LNCaP clone FGC (cell line): ENCODE measurements at regions not wholly inside any gene's neighbourhood (a gene's known extent, or its start where the extent isn't known, plus 50 kb on each side); places are given as distances from the start of the nearest gene placed in this dataset.
A peak's percentile ranks its signal among the peaks of the same experiment; 100 is the strongest.

ENCODE experiments used
- DNase-seq: peaks from one replicate; pipeline ENCODE4 v3.0.0-alpha.2; 2011; ENCODE audit warnings: low read depth
- H3K4me3 ChIP-seq: 2 replicates; pipeline ENCODE4 v1.5.1; 2011; ENCODE audit warnings: mild to moderate bottlenecking, low read depth, low read length, control low read depth
- CTCF ChIP-seq: IDR thresholded peaks from 2 replicates; pipeline ENCODE4 v1.5.1; 2012; ENCODE audit warnings: mild to moderate bottlenecking; ENCODE audit not compliant: control insufficient read depth, insufficient read depth; ENCODE audit errors: extremely low read depth

DNA sequence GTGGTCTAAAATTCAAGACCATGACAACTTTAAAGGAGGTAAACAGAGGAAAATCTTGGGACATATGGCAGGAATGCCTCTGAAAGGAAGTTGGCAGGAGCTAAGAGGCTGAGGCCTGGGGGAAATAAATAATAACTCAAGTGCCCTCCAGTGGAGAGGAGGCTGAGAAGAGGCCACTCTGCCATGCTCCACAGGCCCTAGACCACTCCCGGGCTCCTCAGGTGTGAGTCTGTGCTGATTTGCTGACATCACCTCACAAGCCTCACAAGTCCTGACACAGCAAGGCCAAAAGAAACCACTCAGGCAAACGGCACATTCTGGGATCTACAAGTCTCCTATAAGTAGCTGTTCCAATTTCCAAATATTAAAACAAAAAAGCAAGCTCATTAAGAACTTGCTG is 91.0 kb upstream of the RIPOR2 start:
- TF ChIP-seq CTCF: peak; percentile 28; the same call in 1 of the 2 replicates
- no peak overlapping the region for H3K4me3 ChIP-seq
- no peak for DNase-seq

- no peak for DNase-seq
- no peak for TF ChIP-seq CTCF
- H3K4me3 ChIP-seq: no peak overlapping the region
These were observed 91.6 kb upstream of the RIPOR2 start for GRCh38 chr6:25027221-25027916.

DNA sequence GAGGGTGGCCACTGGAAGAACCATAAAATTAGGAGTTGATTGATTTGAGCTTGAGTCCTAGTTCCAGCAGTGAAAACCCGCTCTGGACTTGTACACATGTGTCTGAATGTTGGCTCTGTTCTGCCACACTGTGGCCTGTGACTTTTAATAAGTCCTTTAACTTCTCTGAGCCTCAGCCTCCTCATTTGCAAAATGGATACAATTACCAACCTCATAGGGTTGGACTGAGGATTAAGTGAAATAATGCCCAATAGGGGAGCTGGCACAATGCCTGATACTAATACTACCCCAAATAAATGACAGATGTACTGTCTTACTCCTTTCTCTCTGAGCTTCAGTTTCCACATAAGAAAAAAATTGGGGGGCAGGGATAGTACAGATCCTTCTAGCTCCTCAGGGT is 92.6 kb upstream of the RIPOR2 start:
- TF ChIP-seq CTCF: no peak
- H3K4me3 ChIP-seq: no peak overlapping the region
- no peak for DNase-seq

DNA sequence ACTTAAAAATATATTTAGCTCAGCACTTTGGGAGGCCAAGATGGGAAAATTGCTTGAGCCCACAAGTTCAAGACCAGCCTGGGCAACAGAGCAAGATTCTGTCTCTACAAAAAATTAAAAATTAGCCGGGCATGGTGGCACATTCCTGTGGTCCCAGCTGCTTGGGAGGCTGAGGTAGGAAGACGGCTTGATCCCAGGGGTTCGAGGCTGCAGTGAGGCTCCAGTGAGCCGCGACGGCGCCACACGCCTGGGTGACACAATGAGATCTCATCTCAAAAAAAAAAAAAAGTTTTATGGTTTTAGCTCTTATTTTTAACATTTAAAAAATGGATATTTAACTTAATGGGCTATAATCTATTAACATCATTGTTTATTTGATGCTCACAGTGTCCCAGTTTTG is 97.2 kb upstream of the RIPOR2 start:
- DNase-seq: no peak
- TF ChIP-seq CTCF: no peak
- H3K4me3 ChIP-seq: no peak overlapping the region

- TF ChIP-seq CTCF: no peak
- no peak overlapping the region for H3K4me3 ChIP-seq
- DNase-seq: no peak
These were observed 98.7 kb upstream of the RIPOR2 start for GRCh38 chr6:25034431-25034921.

DNA sequence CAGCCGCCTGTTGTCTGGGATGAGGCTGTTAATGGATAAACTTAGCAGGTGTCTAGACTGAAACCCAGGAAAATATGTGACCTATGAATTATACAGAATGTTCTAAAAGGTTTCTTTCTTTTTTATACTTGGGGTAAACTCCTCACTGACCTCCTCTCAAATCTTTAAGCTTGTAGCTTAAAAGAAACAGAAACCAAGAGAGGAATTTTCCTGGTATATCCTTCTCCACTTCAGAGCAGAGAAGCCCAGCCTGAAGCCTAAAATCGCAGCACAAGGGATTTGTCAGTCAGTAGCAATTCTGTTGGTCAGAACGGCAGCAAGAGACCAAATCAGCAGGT is 99.4 kb upstream of the RIPOR2 start:
- no peak for DNase-seq
- no peak for TF ChIP-seq CTCF
- no peak overlapping the region for H3K4me3 ChIP-seq
